GM21576 (cell line): ENCODE measurements at regions not wholly inside any gene's neighbourhood (a gene's known extent, or its start where the extent isn't known, plus 50 kb on each side); places are given as distances from the start of the nearest gene placed in this dataset.
"Not testable (repeated sequence)": the region's sequence is repeated elsewhere in the genome, so short reads cannot be mapped to it uniquely, and the experiment has no call there.

Source experiments
- ATAC-seq: cut with Tn5 transposase; IDR thresholded peaks from one replicate; pipeline ENCODE4 v1.9.1; 2021; ENCODE audit warnings: mild to moderate bottlenecking, moderate library complexity; ENCODE audit not compliant: unreplicated experiment

DNA sequence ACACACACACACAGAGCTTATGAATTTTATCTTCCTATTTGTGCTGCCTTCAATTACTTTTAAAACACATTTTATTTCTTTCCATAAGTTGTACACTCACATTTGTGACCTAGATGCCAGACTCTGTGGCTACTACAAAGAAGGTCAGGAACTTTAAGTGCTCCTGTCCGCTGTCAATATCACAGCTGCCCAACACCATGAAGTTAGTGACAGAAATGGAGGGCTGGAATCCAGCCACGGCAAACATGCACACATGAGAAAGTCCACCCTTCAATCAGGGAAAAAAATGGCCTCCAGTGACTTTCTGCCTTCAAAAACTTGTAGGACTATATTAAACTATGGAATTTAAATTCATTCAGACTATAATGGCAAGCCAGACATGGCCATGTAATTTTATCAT lies 334.4 kb upstream of the FSTL5 start:
- no peak for ATAC-seq

DNA sequence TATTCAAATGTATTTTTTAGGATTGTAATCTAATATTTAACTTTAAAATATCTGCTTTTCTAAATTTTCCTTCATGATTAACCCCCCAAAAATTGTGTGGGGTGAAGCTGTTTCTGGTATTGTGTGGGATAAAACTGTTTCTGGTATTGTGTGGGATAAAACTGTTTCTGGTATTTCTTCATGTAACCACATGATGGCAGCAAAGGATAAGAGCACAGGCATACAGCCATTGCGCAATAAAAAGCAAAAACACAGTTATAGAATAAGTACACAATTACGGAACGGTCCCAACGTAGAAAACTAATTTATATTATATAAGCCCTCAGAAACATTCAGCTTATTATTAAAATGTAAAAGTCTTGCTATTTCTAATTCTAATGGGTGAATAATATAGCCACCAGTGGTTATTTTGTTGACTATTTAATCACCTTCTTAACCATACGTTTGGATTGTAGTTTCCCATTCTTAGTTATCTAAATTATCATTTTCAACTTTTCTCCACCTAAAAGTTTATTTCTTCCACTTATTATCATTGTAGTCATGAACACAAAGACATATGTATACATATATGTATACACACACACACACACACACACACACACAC lies 333.9 kb upstream of the FSTL5 start:
- ATAC-seq = peak; percentile 73

DNA sequence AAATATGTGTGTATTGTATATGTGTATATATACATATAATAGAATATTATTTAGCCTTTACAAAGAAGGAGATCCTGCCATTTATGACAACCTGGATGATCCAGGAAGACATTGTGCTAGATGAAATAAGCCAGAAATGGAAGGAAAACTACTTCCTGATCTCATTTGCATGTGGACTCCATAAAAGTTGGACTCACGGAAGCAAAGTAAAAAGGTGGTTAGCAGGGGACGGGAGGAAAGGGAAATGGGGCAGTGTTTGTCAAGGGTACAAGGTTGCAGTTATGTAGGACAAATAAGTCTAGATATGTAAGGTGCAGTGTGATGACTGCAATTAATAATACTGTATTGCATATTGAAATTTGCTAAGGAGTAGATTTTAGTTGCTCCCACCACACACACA lies 331.1 kb upstream of the FSTL5 start:
- no peak for ATAC-seq

DNA sequence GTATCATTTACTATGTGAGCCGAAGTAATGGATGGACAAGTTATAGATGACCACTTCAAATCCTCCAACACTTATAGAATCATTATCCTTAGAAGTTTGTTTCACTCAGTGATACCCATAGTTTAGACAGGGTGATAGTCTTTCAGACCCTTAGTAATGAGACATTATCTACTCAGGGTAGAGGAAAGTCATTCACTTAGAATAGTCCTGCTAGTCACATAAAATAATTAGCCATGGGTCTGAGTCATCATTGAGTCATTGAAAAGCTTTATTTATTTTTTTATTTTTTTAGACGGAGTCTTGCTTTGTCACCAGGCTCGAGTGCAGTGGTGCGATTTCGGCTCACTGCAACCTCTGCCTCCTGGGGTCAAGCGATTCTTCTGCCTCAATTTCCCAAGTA lies 321.7 kb upstream of the FSTL5 start:
- no peak for ATAC-seq

DNA sequence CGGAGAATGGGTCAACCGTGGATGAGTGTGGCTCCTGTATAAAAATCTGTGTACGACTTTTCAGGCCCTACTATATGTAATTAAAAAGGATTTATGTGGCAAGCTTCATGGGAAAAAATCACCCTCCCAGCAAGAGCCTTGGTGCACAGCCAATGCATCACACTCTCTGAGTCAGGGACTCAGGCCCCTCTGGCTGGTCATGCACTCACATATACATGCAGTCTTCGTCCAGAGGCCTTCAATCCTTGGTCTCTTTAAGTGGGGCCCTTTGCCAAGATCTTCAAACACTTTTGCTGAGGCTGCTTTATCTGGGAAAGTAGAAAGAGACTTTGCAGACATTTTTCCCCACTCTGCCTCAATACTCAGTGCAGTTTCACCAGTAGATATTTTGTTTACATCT lies 311.4 kb upstream of the FSTL5 start:
- no peak for ATAC-seq

DNA sequence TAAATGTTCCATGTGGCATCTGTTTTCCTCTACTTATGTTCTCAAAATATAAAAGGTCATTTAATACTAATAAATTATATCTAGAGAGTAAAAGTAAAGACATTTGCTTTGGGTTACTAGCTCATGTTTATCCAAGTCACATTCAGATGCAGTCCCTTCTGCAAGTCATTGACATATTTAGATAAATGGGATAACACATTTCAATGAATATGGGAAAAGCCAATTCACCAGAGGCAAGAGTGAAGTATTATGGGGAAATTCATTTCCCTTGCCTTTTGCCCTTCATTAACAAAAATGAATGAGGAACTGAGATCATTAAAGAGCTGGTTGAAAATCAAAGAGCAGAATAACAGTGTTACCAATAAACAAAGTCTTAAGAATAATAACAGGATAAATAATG lies 306.2 kb upstream of the FSTL5 start:
- no peak for ATAC-seq

DNA sequence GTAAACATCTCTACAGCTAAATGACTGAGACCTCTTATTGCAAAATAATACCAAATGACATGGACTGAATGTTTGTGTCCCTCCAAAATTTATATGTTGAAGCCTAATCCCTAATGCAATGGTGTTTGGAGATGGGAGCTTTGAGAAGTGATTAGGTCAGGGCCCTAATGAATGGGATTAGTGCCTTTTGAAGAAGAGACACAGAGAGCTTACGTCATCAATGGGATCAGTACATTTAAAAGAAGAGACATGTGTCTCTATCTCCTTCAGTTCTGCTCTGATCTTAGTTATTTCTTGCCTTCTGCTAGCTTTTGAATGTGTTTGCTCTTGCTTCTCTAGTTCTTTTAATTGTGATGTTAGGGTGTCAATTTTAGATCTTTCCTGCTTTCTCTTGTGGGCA lies 301.6 kb upstream of the FSTL5 start:
- not testable (repeated sequence) for ATAC-seq

DNA sequence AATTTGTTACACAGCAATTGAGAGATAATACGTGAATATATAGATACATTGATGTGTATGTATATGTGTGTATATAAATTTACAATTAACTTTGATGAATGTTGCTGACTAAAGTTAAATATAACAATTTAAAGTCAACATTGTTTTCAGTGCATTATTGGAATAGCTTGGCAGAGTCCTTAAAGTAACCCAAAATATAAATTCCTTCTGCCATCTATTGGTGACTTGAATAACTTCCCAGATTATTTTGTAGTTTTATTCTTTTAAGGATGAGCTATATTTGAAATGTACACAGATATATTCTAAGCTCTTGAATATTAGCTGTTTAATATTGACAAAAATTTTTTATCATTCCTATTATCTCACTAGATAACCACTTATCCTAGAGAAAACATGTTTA lies 298.2 kb upstream of the FSTL5 start:
- no peak for ATAC-seq

DNA sequence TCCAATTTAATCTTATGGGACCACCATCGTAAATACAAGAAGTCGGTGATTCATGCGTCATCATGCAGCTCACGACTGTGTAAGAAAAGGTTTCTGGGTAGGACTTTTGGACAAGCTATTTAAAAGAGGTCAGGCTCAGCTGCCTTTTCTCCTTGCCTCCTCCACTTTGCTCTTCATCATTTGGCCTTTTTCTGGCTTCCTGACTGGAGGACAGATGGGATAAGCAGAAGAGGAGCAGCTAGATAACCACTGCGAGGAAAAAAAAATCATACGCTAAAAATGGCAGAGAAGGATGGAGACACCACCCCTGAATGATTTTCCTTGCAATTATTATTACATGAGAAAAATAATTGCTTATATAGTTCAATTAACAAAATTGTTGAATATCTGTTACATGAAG lies 294.3 kb upstream of the FSTL5 start:
- ATAC-seq = no peak

DNA sequence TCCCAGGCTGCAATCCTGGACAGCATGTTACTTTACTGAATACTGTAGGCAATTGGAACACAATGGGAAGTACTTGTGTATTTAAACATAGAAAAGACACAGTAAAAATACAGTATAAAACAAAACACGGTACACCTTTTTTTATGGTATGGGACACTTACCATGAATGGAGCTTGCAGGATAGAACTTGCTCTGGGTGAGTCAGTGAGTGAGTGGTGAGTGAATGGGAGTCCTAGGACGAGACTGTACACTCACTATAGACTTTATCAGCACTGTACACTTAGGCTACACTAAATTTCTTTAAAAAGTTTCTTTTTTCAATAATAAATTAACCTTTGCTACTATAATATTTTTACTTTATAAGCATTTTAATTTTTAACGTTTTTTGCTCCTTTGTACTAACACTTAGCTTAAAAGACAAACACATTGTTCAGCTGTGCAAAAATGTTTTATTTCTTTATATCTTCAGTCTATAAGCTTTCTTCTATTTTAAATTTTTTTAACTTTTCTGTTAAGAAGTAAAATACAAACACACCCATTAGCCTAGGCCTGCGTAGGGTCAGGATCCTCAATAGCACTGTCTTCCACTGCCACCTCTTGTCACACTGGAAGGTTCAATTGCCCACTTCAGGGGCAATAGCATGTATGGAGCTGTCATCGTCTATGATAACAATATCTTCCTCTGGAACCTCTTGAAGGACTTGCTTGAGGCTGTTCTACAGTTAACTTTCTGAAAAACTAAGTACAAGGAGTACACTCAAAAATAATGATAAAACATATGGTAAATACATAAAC lies 293.5 kb upstream of the FSTL5 start:
- ATAC-seq = no peak

DNA sequence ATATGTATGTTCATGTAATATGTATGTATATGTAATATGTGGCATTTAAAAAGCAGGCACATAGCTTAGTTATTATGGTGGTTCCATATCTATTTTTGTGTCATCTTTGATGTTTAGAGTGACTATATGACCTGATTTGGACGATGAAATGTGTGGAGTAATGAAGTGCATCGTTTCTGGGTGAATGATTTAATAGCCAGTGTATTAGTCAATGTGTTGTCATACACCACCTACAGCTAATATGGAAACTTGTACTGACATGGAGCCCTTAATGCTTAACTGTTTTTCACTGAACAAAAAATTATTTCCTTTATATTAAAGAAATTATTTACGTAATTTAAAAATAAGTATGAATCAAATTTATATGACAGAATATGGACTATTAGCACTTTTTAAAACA lies 292.3 kb upstream of the FSTL5 start:
- ATAC-seq = no peak

DNA sequence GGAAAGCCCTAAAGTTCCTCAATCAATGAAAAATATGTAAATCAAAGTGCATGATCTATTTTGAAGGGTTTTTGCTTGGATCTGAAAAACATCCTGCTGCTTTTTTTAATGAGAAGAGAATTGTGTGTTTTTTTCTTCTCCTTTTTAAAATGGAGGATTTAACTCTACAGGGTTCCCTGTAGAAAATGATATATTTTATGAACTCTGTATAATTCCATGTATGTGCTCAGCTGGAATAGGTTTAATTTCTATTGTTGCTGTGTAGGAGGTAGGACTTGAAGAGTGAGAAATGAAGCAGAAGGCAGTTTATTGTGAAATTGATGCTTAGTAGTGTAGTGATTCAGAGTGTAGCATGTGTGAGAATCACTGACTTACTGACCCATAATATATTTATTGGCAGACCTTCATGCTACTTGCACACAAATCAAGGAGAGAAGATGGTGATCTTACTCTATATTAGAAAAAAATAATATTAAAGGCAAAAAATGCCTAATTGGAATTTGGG lies 286.8 kb upstream of the FSTL5 start:
- no peak for ATAC-seq

DNA sequence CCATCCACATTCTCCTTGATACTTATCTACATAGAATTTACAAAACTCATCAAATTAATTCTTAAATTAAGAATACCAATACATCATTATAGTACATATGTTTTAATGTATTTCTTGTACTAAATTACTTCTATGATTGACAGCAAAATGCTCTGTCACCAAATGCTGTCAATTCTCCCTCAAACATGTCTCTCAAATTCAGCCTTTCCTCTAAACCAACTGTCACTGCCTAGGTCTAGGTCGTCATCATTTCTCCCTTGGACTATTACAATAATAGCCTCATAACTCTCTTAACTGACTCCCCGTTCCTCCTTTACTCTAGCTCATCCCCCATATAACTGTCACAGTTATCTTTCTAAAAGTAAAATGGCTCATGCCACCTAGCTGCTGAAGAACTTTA lies 279.7 kb upstream of the FSTL5 start:
- no peak for ATAC-seq

DNA sequence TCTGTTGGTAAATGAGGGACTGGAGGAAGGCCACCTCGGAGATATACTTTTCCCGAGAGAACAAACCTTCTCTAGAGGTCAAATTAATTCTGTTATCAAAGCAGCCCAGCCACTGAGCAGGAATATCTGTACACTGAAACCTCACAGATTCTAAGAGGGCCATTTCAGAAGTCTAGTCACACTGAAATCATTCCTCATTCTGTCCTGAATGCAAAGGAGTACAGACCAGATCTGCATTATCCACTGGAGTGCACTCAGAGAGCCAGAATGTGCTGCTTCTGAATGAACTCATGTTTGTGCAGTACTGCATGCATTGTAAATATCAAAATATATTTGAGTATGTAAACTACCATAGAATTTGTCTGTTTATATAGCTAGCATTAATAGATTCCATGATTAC lies 278.3 kb upstream of the FSTL5 start:
- no peak for ATAC-seq

DNA sequence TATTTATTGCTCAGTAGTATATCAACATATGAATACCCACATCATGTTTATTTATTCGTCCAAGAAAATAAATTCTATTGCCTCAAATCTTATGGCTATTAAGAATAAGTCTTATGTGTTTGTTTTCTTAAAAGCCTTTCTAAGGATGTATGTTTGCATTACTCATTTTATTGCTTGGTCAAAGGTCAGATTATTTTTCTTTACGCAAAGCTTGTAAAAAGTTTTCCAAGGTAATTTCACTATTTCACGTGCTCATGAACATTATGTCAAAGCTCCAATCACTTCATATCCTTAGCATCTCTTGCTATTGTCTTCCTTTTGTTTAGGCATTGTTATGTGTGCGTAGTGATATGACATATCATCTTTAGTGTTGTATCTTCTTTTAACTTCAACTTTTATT lies 258.5 kb upstream of the FSTL5 start:
- no peak for ATAC-seq

DNA sequence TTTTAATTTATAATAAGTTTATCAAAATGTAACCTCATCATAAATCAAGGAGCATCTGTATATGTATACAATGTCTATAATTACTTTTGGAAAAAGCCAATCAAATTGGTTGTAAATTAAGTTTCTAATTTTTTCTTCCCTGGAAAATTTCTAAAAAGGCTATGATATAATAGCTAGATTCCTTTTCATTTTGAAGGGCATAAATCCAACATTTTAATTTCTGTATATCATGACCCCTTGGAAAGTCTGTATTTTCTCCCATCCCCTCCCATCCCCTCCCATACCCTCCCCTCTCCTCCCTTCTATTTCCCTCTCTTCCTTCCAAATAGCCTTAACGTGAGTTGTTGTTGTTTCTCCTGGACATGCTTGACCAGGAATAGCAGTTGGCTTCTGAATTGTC lies 247.1 kb upstream of the FSTL5 start:
- no peak for ATAC-seq

DNA sequence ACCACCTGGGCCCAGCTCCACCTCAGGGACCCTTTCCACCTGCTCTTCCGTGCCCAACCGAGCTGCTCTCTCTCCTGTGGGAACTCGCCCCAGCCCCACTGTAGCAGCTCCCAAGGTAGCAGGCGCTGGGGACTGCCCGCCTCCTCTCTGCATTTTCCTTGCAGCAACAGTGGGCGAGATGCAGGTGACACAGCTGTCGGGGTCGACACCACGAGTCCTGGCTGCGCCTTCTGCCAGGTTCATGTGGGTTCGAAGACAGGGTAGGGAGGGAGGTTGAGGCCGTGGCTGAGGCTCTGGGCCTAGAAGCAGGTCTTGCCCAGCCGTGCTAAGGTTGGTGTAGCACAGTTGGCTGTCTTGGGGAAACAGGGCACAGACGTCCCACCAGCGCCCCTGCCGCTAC lies 245.2 kb upstream of the FSTL5 start:
- ATAC-seq = no peak

DNA sequence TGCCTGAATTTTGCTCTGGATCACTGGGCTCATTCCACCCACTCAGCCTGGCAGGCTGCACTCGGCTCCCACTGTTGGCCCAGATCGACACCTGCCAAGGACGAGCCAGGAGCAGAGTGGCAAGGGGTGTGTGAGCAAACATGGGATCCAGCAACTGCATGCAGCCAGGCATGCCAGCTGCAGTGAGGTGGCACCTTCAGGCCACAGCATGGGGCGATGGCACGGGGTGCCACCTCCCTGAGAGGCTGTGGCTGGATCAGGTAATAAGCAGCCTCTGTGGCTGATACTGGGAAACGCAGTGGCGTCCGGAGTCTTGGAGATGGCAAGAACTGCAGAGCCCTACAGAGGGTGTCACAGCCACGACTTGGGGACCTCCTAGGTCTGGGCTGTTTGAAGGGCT lies 244.5 kb upstream of the FSTL5 start:
- no peak for ATAC-seq

DNA sequence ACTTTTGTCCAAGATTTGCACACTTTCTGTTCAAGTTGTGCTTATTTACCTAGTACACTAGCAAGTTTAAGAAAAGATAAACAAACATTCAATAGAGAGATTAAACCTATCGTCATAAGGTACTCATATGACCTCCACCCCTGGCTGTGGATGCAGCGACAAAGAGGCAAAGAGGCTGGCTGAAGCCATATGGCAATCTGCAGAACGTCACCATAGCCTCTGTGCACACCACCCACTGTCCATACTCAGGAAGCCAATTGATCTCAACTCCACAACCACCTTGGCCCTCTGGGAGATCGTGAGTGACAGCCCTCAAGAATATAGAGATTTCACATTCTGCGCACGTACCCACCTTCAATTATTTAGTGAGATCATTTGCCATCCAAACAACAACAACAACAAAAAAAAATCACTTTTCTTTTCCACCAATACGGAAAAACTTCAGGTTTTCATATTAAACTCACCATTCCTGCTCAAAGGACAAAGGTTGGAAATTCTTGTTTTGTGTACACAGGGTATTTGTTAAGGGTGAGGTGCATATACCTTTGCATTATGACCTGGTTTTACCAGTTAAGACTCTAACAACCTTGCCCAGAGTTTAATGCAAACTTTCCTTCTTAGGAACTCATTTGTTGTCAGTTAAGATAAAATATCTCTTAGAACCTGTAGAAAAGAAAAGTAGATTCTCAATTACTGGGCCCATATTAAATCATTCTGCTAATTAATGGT lies 243.0 kb upstream of the FSTL5 start:
- no peak for ATAC-seq

DNA sequence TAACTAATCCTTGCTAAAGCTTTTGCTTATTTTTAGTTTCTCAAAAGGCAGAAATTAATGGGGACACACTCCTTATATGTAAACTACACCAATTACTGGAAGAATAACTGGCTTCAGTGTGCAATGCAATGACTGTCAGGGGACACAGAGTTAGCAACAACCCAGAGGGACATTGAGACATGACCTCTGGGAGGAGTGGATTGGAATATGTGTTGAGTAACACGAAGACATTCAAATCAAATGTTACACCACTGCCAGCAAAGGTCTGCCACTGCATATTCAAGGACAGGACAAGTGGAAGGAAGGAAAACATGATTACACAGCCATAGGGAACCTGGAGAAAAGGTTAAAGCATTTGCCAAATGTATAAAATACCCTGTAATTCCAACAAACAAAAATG lies 240.1 kb upstream of the FSTL5 start:
- ATAC-seq = no peak

DNA sequence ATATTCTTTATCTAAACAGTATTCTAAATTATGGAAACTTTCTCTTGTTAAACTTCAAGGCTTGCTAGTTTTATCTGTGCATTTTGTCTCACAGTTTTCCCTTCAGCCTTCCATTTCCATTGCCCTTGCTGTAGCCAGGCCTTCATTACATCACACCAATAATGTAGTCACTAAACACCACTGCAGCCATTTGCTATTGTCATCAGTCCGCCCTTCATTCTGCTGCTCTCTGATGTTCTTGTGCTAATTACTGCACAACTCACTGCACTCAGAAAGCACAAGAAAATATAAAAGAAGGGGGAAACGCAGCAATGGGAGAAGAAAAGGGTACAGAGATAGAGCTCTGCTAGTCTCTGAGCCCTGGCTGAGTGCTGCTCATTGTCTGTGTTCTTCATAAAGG lies 239.6 kb upstream of the FSTL5 start:
- ATAC-seq = no peak

DNA sequence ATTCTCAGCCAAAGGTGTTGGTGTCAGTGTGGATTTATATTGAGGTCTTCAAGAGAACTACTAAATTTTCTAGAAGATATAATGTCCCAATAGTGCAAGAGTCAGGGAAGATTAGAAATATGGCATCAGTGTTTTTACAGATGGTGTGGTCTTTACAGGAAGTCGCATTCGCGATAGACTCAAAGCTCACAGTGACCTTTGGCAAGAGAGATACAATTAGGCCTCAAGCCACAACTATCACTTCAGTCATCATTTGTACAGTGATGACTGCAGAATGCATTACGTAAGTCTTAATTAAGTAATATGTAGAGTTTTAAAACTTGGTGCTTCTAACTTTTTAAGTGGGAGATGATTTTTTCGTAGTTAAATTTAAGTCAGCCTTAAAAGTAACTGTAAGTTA lies 237.2 kb upstream of the FSTL5 start:
- no peak for ATAC-seq
